Gastrocnemius medialis (tissue), 4 donors: ENCODE measurements at regions not wholly inside any gene's neighbourhood (a gene's known extent, or its start where the extent isn't known, plus 50 kb on each side); places are given as distances from the start of the nearest gene placed in this dataset.

Experiments used
- POLR2A ChIP-seq, 2 donors: fragments of 450-650 bp; IDR thresholded peaks; one replicate each; pipeline ENCODE4 v1.6.1; 2017; ENCODE audit warnings: antibody characterized with exemption in 2 of 2, mild to moderate bottlenecking in 2 of 2, moderate library complexity in 2 of 2
- TF ChIP-seq, protein P1 (sequence below), 5 experiments: fragments of 450-650 bp in 3 of 5; fragments of 200-600 bp in 2 of 5; sonication (generic) in 2 of 5; IDR thresholded peaks in 4 of 5; conservative IDR thresholded peaks in 1 of 5; 1 replicate in 4 of 5; 2 replicates in 1 of 5; pipeline ENCODE4 v1.5.1; 2016 to 2019; ENCODE audit warnings: antibody characterized with exemption in 5 of 5, mild to moderate bottlenecking in 3 of 5, moderate library complexity in 3 of 5

DNA sequence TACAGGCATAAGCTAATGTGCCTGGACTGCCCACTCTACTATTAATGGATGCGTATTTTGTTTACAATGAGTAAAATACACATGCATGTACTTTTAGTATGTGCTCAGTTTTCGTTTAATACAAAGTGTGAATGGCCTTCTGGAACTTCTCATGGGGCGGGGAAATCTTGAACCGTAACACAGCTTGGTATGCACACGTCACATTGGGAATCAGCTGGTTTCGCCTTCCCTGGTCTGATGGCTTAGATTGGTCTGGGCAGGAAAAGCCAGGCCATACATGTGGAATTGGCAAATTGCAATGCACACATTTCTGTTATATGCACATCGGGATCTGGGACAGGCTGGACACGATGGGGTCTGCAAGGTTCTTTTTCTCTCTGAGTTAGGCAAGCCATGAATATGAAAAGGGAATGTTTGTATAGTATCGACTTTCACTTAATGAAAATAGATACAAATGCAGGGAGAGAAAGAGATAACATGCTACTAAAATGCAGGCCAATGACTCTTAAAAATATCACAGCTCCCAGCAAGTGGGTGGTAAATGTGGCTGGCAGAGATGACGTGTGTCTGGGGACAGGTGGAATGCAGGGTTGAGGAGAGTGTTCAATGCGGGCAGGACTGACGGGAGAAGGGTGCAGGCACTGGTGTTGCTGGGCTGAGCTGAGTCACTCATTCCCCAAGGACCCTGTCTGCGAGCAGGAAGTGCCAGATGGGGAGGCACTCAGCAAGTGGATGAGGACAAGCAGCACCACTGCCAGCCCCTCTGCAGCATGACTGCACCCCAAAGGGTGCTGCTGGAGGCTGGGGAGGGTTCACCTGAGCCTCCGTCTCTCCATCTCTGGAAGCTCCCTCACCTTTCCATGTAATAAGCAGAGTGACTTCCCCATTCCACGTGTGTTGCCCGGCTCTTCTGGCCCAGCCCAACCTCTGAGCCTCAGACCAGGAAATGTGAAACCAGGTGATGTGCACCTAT lies 204.0 kb upstream of the GPR12 start:
- TF ChIP-seq, protein P1, sequence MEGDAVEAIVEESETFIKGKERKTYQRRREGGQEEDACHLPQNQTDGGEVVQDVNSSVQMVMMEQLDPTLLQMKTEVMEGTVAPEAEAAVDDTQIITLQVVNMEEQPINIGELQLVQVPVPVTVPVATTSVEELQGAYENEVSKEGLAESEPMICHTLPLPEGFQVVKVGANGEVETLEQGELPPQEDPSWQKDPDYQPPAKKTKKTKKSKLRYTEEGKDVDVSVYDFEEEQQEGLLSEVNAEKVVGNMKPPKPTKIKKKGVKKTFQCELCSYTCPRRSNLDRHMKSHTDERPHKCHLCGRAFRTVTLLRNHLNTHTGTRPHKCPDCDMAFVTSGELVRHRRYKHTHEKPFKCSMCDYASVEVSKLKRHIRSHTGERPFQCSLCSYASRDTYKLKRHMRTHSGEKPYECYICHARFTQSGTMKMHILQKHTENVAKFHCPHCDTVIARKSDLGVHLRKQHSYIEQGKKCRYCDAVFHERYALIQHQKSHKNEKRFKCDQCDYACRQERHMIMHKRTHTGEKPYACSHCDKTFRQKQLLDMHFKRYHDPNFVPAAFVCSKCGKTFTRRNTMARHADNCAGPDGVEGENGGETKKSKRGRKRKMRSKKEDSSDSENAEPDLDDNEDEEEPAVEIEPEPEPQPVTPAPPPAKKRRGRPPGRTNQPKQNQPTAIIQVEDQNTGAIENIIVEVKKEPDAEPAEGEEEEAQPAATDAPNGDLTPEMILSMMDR (IDR thresholded peaks at IDR 0.05 in 4 of 5, conservative IDR thresholded peaks at IDR 0.05 in 1 of 5) = no peak
- no peak for TF ChIP-seq POLR2A (IDR thresholded peaks at IDR 0.05)
